ENCODE measurements at regions not wholly inside any gene's neighbourhood (a gene's known extent, or its start where the extent isn't known, plus 50 kb on each side); places are given as distances from the start of the nearest gene placed in this dataset.

DNA sequence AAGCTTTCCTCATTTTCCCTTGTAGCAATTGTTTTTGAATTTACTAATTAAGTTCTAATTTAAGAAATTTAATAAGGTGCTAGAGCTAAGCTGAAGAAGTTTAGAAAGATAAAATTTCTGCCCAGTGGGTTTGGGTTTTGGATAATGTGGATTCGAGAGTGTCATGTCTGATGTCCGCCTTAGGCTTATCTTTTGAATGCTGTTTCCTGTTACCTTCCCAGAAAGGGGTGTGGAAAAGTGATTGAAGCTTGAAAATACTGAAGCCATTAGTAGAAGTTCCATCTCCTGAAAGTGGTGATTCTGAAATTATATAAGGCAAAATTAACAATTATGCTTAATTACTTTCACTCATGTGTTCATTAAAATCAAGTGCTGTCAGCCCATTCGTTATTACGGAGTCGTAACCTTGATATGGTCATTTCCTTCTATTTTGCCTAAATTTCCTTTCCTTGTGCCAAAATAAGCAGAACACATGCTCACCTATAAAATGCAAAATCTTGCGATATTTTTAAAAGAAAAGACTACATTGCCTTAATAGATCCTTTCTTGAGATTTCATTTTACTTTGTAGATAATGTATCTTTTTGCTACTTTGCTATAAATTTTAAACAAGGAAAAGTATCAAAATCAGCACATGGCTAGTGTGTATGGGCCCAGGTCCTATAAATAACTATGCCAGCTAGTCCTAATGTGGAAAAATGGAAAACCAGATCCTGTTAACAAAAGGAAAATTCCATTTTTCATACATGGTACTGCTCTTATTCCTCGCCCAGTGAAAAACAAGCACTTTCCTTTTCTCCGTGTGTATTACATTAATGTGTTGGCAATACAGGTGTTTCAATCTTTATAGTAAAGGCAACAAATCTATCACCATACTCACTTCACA lies 97.3 kb downstream of the ICOS start:
- Mint-ChIP-seq H3K27ac (no peak overlapping the region), H3K36me3 (no peaks in the 10 kb centered on the region), H3K4me3 (no peak overlapping the region)

DNA sequence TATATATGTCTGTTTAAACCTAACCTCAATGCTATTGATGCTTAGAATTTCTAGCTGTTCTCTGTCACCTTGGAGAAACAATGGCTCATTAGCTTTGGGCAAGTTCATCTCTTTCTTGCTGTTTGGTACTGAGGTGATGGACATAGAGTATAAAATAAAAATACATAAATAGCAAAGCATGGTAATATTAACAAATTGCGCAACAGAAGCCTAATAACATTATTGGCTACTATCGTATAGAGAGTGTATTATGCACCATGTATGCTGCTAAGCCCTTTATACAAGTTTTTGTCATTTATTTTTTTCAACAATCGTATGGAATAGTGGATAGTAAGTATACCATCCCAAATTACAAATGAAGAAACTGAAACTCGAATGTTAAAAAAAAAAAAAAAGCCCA lies 100.1 kb downstream of the ICOS start:
- Mint-ChIP-seq H3K27ac (no peak overlapping the region), H3K4me1 (no peaks in the 10 kb centered on the region), H3K4me3 (no peak overlapping the region), H3K27me3 (no peaks in the 10 kb centered on the region), H3K36me3 (no peaks in the 10 kb centered on the region), H3K9me3 (peaks cover 0 to 3% (median 0%) of the 10 kb centered on the region in 3 donors)

More for the DNA sequence above, 97.3 kb downstream of the ICOS start:
- H3K9me3 Mint-ChIP-seq, result peaks cover 0 to 6% (median 0%) of the 10 kb centered on the region in 3 donors
- H3K4me1 Mint-ChIP-seq, result no peaks in the 10 kb centered on the region
- no peaks in the 10 kb centered on the region for H3K27me3 Mint-ChIP-seq

DNA sequence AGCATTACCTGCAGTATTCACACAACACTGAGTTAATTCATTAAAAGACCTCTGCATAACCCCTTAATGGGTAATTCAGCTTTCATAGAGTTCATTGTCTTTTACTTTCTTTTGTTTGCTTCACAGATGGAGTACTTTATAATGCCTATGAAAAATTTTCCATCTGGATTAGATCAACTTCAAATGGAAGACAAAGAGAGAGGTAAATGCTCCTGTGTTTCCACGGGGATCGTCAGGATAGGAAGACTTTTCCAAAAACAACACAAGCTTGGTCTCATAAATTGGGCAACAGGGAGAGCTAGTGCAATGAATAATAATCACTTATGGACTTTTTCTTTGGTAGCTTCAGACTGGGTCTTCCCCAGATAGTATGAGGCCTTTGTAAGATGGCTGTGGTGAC lies 100.7 kb downstream of the ICOS start:
- Mint-ChIP-seq H3K4me3 (no peak overlapping the region), H3K27ac (no peak overlapping the region), H3K27me3 (no peaks in the 10 kb centered on the region), H3K36me3 (no peaks in the 10 kb centered on the region), H3K4me1 (no peaks in the 10 kb centered on the region), H3K9me3 (peaks cover 0 to 3% (median 0%) of the 10 kb centered on the region in 3 donors)

DNA sequence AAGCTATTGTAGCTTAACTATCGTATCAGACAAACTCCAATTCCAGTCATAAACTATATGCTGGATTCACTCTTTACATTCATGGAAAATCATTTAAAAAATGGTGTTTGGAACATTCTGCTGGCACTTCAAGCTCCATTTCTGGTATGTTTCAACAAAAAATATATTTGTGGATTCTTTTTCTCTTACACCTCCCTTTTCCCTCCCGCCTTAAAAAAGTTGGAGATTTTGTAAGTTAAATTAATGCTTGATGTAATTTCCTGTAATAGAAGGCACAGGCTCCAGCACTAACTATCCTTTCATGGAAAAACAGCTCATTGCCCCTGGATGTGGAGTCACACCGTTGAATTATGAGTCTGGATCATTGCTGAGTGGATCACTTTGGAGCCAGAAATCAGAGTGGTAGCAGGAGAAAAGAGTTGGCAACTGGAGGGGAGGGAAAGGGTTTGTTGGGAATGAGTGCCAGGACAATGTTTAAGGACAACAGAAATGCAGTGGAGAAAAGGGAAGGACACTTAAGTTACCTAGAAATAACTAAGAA lies 102.8 kb downstream of the ICOS start:
- no peak overlapping the region for H3K27ac Mint-ChIP-seq
- H3K4me3 Mint-ChIP-seq, result no peak overlapping the region
- H3K27me3 Mint-ChIP-seq, result no peaks in the 10 kb centered on the region
- peaks cover 1% of the 10 kb centered on the region for H3K36me3 Mint-ChIP-seq
- peaks cover 0 to 7% (median 0%) of the 10 kb centered on the region in 3 donors for H3K9me3 Mint-ChIP-seq
- no peaks in the 10 kb centered on the region for H3K4me1 Mint-ChIP-seq

DNA sequence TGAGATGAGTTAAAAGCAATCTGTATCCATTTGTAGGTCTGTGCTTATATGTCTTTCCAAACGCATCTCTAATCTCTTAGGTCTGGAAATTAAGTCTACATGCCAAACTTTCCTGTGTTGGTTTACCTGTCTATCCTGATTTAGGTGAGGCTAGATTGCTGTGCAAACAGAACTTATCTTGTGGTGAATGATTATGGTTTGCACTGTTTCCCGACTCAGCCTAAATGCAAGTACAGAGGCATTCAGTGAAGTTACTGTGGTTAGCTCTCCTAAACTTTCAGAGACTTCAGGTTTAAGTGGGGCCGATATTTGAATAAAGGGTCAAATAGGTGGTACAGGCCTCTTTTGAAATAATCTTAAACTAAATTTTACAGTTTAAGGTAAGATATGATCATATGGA lies 103.5 kb downstream of the ICOS start:
- Mint-ChIP-seq H3K27me3 (peaks cover 3% of the 10 kb centered on the region), H3K4me3 (no peak overlapping the region), H3K36me3 (peaks cover 1% of the 10 kb centered on the region), H3K4me1 (peaks cover 2 to 6% (median 4%) of the 10 kb centered on the region in 3 donors), H3K27ac (no peak overlapping the region), H3K9me3 (peaks cover 0 to 7% (median 0%) of the 10 kb centered on the region in 3 donors)

DNA sequence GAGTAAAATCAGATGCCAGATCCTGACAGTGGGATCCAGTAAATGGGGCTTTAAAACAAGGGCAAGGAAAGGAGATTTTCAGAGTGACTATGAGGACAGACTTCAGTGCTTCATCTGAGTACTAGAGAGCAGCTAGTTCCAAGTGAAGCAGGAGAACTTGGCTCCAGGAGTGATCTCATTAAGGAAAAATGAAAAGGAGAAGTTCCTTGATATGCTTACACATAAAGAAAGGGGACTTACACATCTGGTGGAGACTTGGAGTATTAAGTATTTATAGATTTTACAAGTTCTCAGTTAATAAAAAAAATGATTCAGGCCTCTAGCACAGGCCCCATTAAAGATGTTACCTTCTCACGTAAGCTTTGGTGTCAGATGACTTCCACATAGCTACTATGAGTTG lies 105.8 kb downstream of the ICOS start:
- H3K36me3 Mint-ChIP-seq, result peaks cover 1% of the 10 kb centered on the region
- H3K4me1 Mint-ChIP-seq, result peaks cover 7 to 9% (median 8%) of the 10 kb centered on the region in 3 donors
- peaks cover 3% of the 10 kb centered on the region for H3K27me3 Mint-ChIP-seq
- H3K9me3 Mint-ChIP-seq, result peaks cover 0 to 5% (median 0%) of the 10 kb centered on the region in 3 donors
- H3K27ac Mint-ChIP-seq, result no peak overlapping the region
- no peak overlapping the region for H3K4me3 Mint-ChIP-seq

DNA sequence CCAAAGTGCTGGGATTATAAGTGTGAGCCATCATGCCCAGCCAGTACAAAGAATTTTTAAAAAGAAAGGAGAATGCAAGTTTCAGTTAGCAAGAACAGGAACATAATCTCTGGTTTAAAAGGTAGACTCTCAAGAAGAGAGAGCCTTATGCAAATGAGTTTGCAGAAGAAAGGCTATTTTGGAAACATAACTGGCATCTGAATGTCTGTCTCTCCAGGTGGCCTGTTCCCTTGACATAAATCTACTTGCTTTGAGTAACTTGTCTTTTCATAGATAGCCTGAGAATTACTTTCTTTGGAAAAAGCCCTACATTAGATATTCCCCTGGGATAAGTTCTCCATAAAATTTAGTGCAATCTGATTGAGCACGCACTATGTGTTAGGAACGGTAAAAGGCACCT lies 109.6 kb downstream of the ICOS start:
- peaks cover 1% of the 10 kb centered on the region for H3K36me3 Mint-ChIP-seq
- peaks cover 6% of the 10 kb centered on the region for H3K27me3 Mint-ChIP-seq
- H3K4me1 Mint-ChIP-seq, result peaks cover 7 to 10% (median 9%) of the 10 kb centered on the region in 3 donors
- H3K4me3 Mint-ChIP-seq, result no peak overlapping the region
- no peak overlapping the region for H3K27ac Mint-ChIP-seq
- peaks cover 0 to 6% (median 0%) of the 10 kb centered on the region in 3 donors for H3K9me3 Mint-ChIP-seq

DNA sequence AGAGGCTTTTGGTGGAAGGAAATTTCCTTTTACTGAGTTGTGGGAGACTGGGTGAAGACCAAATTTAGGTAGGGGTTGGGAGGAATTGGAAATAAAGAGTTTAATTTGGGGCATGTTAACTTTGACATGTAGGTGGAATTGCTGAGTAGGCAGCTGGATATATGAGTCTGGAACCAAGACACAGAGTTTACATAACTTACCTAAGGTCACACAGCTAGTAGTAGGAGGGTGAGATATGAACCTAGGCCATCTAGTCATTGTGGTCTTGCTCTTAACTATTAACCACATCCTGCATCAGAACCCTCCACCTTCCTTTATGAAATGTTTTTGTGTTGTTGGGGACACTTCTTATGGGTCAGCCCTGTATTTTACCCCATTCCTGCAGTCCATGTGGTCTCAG lies 113.1 kb downstream of the ICOS start:
- H3K4me1 Mint-ChIP-seq, result peaks cover 5 to 10% (median 9%) of the 10 kb centered on the region in 3 donors
- no peak overlapping the region for H3K27ac Mint-ChIP-seq
- no peaks in the 10 kb centered on the region for H3K36me3 Mint-ChIP-seq
- peaks cover 0 to 3% (median 0%) of the 10 kb centered on the region in 3 donors for H3K9me3 Mint-ChIP-seq
- H3K4me3 Mint-ChIP-seq, result no peak overlapping the region
- H3K27me3 Mint-ChIP-seq, result peaks cover 9% of the 10 kb centered on the region

DNA sequence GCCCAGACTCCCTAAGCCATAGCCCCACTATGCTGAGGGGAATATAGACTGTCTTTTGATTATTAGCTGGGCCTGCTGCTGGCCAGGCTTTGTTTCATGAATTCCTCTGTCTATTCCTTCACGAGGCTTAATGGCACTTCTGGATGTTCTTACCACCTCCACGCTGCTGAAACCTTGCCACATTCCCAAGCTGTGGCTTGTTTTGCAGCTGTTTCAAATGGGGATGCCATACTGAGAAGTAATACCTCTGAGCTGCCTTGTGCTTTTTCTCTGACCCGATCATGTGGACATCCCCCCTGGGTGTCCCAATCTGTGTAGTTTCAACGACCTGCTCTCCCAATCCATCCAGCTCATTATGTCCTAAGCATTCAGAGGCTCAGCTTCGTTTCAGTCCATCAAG lies 114.1 kb downstream of the ICOS start:
- Mint-ChIP-seq H3K4me1 (peaks cover 0 to 5% (median 5%) of the 10 kb centered on the region in 3 donors), H3K9me3 (peaks cover 0 to 3% (median 0%) of the 10 kb centered on the region in 3 donors), H3K27me3 (peaks cover 6% of the 10 kb centered on the region), H3K4me3 (no peak overlapping the region), H3K27ac (no peak overlapping the region), H3K36me3 (no peaks in the 10 kb centered on the region)

DNA sequence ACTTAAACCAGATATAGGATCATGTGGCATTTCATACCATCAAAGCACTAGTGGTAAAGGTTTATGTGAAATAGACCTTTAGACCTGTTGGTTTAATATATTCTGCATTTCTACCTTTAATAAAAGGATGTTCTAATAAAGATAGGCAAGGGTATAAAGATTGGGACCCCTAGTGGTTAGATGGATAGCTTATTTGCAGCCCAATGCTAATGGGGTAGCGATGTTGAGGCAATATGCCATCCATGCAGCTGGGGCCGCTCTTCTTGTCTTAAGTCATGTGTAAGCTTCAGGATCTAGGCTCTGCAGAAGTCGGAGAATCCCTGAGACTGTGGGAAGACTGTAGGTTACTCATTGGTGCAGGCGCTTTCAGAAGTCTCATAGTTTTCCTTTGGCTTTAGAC lies 114.9 kb downstream of the ICOS start:
- H3K36me3 Mint-ChIP-seq, result no peaks in the 10 kb centered on the region
- H3K9me3 Mint-ChIP-seq, result peaks cover 0 to 3% (median 0%) of the 10 kb centered on the region in 3 donors

DNA sequence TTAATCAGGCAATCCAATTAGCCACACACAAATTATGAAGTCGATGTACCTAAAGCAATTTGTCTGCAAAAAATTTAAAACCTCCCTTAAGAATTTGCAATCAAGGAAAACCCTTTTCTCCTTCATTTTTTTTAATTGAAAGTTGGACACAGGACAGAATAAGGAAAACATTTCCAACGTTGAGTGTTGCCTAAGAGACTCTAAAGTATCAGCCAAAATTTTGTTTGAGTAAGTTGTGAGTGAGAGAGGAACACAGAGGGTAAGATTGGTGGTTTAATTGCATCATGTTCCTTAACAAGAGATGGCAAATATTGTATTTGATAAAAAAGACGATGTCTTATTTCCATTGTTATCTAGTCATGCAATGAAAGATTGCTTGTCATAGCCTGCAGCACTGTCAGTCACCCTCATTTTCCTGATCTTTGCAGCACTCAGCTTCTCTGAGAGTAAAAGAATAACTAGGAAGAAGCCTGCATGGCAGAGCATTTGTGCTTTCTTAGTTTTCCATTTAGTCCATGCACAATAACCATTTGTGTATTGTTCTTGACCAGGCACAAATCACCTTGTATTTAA lies 115.5 kb downstream of the ICOS start:
- Mint-ChIP-seq H3K4me1 (peaks cover 0 to 2% (median 0%) of the 10 kb centered on the region in 3 donors), H3K4me3 (no peak overlapping the region), H3K27me3 (peaks cover 6% of the 10 kb centered on the region), H3K36me3 (no peaks in the 10 kb centered on the region), H3K27ac (no peak overlapping the region), H3K9me3 (peaks cover 0 to 3% (median 0%) of the 10 kb centered on the region in 3 donors)

More for the DNA sequence above, 114.9 kb downstream of the ICOS start:
- Mint-ChIP-seq H3K4me3 (no peak overlapping the region), H3K4me1 (peaks cover 0 to 2% (median 0%) of the 10 kb centered on the region in 3 donors), H3K27ac (no peak overlapping the region), H3K27me3 (peaks cover 6% of the 10 kb centered on the region)

DNA sequence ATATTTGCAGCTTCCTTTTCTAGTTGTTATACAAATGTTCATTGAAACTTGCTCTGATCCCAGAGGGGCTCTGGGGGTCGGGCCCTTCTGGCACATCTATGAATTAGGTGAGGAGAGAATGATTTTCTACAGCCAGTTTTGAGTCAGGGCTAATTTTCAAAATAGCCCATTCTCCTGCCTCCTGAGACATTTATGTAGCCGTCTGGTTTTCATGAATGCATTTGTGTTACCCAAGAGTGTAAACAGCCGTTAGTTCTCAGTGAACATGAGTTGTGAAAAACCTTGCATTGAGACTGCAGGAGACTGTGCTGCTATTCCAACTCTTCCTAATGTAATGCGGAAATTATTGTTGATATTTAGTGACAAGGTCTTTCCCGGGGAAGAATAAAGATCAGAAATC lies 122.5 kb downstream of the ICOS start:
- Mint-ChIP-seq H3K9me3 (peaks cover 0 to 2% (median 0%) of the 10 kb centered on the region in 3 donors), H3K4me1 (no peaks in the 10 kb centered on the region), H3K27ac (no peak overlapping the region), H3K4me3 (no peak overlapping the region), H3K36me3 (no peaks in the 10 kb centered on the region), H3K27me3 (peaks cover 10% of the 10 kb centered on the region)

DNA sequence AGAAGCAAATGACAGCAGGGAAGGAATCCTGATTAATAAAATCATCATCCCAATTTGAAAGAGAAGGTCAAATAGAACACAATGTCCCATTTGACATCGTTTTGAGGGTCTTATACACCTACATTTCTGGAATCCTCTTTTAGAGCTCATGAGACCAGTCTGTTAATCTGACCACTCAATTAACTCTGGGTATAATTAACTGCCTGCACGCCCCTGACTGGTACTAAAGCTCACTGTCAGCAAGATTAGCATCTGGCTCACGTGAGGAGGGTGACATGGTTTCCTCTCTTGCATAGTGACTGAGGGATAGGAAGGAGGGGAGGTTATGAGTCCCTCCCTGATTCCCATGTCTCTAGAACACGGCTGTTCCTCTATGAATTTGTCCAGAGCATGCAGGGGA lies 124.3 kb downstream of the ICOS start:
- no peaks in the 10 kb centered on the region for H3K36me3 Mint-ChIP-seq
- H3K27ac Mint-ChIP-seq, result no peak overlapping the region
- H3K4me3 Mint-ChIP-seq, result no peak overlapping the region
- no peaks in the 10 kb centered on the region for H3K4me1 Mint-ChIP-seq
- H3K9me3 Mint-ChIP-seq, result peaks cover 0 to 2% (median 0%) of the 10 kb centered on the region in 3 donors
- H3K27me3 Mint-ChIP-seq, result peaks cover 9% of the 10 kb centered on the region

DNA sequence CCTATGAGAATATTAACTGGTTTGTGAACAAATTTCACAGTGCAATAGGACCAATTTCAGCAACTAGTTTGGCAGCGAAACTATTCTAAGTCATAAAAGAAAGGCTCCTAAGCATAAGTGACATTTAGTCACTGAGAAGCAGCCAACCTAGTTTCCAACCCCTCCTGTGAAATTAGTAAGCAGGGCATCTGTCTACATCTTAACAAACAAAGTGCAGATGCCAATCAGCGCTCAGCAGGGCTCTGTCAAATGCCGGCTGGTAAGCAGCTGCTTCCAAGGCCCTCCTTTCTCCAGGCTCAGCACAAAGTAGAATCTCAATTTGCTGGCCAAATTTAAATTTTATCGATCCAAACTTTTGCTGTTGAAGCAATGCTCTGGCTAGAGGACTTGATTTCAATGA lies 124.7 kb downstream of the ICOS start:
- Mint-ChIP-seq H3K36me3 (no peaks in the 10 kb centered on the region), H3K27ac (no peak overlapping the region), H3K4me1 (no peaks in the 10 kb centered on the region), H3K27me3 (peaks cover 9% of the 10 kb centered on the region), H3K9me3 (peaks cover 0 to 4% (median 0%) of the 10 kb centered on the region in 3 donors), H3K4me3 (no peak overlapping the region)

DNA sequence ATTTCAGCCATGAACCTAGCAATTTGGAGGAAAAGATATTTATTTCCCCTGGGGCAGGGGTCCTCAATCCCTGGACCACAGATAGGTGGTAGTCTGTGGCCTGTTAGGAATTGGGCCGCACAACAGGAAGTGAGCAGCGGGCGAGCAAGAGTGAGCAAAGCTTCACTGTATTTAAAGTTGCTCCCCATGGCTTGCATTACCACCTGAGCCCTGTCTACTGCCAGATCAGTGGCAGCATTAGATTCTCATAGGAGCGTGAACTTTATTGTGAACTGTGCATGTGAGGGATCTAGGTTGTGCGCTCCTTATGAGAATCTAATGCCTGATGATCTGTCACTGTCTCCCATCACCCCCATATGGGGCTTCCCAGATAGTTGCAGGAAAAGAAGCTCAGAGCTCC lies 127.6 kb downstream of the ICOS start:
- Mint-ChIP-seq H3K4me1 (no peaks in the 10 kb centered on the region), H3K9me3 (peaks cover 0 to 4% (median 0%) of the 10 kb centered on the region in 3 donors), H3K27me3 (peaks cover 9% of the 10 kb centered on the region), H3K36me3 (no peaks in the 10 kb centered on the region), H3K27ac (no peak overlapping the region), H3K4me3 (no peak overlapping the region)

Data from IgD-negative memory B cell (primary cell).